ENCODE measurements at regions not wholly inside any gene's neighbourhood (a gene's known extent, or its start where the extent isn't known, plus 50 kb on each side); places are given as distances from the start of the nearest gene placed in this dataset.

DNA sequence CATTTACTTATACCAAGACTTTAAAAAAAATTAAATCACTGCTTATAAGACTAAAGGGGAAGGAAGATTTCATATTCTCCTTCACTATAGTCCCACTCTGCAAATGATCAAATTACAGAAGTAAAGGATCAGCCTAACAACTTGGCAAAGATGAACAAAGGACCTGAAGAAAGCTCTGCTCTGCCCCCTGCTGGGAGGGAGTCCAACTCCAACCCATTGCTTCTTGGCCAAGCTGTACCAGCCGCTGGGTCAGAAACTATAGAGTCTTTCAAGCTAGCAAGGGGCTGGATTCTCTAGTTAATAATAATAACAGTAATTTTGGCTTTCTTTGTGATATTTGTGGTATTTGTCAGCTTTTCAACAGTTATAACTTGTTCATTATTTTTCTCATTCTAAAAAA, 927.0 kb upstream of the CRIM1 start:
- Histone ChIP-seq H2AFZ (ENCODE audit: low read length) (no peak overlapping the region), H3K4me1 (ENCODE audit: insufficient read depth, low read length, poor library complexity, severe bottlenecking) (no peaks in the 10 kb centered on the region), H4K20me1 (ENCODE audit: insufficient read depth, low read length) (no peaks in the 10 kb centered on the region), H3K4me3 (ENCODE audit: low read depth, low read length, poor library complexity, severe bottlenecking) (no peak overlapping the region), H3K79me2 (ENCODE audit: insufficient read depth, low read depth, low read length) (no peaks in the 10 kb centered on the region), H3K27ac (ENCODE audit: low read depth, low read length, poor library complexity, severe bottlenecking) (no peak overlapping the region), H3K9me2 (ENCODE audit: insufficient read depth, low read length) (no peaks in the 10 kb centered on the region), H3K36me3 (ENCODE audit: insufficient read depth, low read length) (no peaks in the 10 kb centered on the region), H3K9me3 (ENCODE audit: low read length) (no peaks in the 10 kb centered on the region), H3K4me2 (ENCODE audit: low read length) (no peak overlapping the region)
- POLR2A ChIA-PET, result interaction anchor here (0.5 kb wide), 1 partner anchor 344 kb away, joined by 3 read pairs; no protein-coding TSS in a partner anchor
- CTCF ChIA-PET (ENCODE audit: unreplicated experiment), result no interaction called here
- TF ChIP-seq EZH2phosphoT487 (IDR thresholded peaks at IDR 0.05; ENCODE audit: borderline replicate concordance, low read depth, low read length), result no peak
- TF ChIP-seq, protein P1, sequence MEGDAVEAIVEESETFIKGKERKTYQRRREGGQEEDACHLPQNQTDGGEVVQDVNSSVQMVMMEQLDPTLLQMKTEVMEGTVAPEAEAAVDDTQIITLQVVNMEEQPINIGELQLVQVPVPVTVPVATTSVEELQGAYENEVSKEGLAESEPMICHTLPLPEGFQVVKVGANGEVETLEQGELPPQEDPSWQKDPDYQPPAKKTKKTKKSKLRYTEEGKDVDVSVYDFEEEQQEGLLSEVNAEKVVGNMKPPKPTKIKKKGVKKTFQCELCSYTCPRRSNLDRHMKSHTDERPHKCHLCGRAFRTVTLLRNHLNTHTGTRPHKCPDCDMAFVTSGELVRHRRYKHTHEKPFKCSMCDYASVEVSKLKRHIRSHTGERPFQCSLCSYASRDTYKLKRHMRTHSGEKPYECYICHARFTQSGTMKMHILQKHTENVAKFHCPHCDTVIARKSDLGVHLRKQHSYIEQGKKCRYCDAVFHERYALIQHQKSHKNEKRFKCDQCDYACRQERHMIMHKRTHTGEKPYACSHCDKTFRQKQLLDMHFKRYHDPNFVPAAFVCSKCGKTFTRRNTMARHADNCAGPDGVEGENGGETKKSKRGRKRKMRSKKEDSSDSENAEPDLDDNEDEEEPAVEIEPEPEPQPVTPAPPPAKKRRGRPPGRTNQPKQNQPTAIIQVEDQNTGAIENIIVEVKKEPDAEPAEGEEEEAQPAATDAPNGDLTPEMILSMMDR (conservative IDR thresholded peaks at IDR 0.05; ENCODE audit: low read length), result peak; percentile 82
- no TSS peak for BruUV-seq (replicated peaks)
- intact Hi-C loops (cut with micrococcal nuclease; ENCODE audit: unreplicated experiment), result no loop called here
- peak; percentile 32 for DNase-seq (ENCODE audit: low spot score)

DNA sequence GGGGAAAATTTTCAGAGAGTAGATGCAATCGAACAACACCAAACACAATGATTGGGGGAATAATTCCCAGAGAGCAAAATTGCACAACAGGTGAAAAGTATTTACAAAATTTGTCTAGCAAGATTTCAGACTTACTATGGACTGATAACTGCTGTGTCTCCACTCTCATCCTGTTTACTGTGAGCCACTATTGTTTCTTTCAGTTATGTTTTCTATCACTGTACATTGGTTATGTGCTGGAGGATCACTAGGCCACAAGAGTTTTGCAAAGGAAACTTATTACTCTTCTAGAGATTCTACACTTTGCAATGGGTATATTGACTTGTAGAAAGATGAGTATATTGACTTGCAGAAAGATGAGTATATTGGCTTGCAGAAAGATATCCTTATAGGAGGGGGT, 934.1 kb upstream of the CRIM1 start:
- Histone ChIP-seq H3K9me2 (ENCODE audit: insufficient read depth, low read length) (no peaks in the 10 kb centered on the region), H3K79me2 (ENCODE audit: insufficient read depth, low read depth, low read length) (no peaks in the 10 kb centered on the region), H3K36me3 (ENCODE audit: insufficient read depth, low read length) (no peaks in the 10 kb centered on the region), H2AFZ (ENCODE audit: low read length) (no peak overlapping the region), H3K4me2 (ENCODE audit: low read length) (no peak overlapping the region), H4K20me1 (ENCODE audit: insufficient read depth, low read length) (no peaks in the 10 kb centered on the region), H3K4me1 (ENCODE audit: insufficient read depth, low read length, poor library complexity, severe bottlenecking) (no peaks in the 10 kb centered on the region), H3K9me3 (ENCODE audit: low read length) (no peaks in the 10 kb centered on the region), H3K27ac (ENCODE audit: low read depth, low read length, poor library complexity, severe bottlenecking) (no peak overlapping the region), H3K4me3 (ENCODE audit: low read depth, low read length, poor library complexity, severe bottlenecking) (no peak overlapping the region)
- BruUV-seq (replicated peaks), result no TSS peak
- ChIA-PET POLR2A (no interaction called here), CTCF (ENCODE audit: unreplicated experiment) (no interaction called here)
- intact Hi-C loops (cut with micrococcal nuclease; ENCODE audit: unreplicated experiment), result no loop called here
- TF ChIP-seq, protein P1 (conservative IDR thresholded peaks at IDR 0.05; ENCODE audit: low read length), result no peak
- no peak for TF ChIP-seq EZH2phosphoT487 (IDR thresholded peaks at IDR 0.05; ENCODE audit: borderline replicate concordance, low read depth, low read length)
- no peak for DNase-seq (ENCODE audit: low spot score)

DNA sequence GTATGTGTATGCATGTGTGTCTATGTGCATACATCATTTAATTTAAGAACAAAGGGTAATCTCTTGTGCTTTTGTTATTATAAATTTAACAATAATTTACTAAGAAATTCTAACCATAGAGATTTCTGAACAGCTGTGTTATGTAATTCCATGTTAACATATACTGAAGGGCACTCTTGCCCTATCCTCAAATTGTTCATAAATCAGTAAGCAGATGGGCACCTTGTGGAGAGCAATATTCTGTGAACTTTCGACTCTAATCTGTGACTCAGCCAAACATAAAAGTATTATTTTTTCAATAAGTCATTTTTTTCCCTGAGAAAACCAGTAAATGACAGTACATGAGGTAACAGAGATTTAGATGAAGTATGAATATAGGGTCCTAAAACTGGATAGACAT, 938.3 kb upstream of the CRIM1 start:
- DNase-seq (ENCODE audit: low spot score), result no peak
- Histone ChIP-seq H3K9me2 (ENCODE audit: insufficient read depth, low read length) (no peaks in the 10 kb centered on the region), H2AFZ (ENCODE audit: low read length) (no peak overlapping the region), H4K20me1 (ENCODE audit: insufficient read depth, low read length) (no peaks in the 10 kb centered on the region), H3K36me3 (ENCODE audit: insufficient read depth, low read length) (no peaks in the 10 kb centered on the region), H3K4me3 (ENCODE audit: low read depth, low read length, poor library complexity, severe bottlenecking) (no peak overlapping the region), H3K9me3 (ENCODE audit: low read length) (no peaks in the 10 kb centered on the region), H3K4me2 (ENCODE audit: low read length) (no peak overlapping the region), H3K4me1 (ENCODE audit: insufficient read depth, low read length, poor library complexity, severe bottlenecking) (no peaks in the 10 kb centered on the region), H3K27ac (ENCODE audit: low read depth, low read length, poor library complexity, severe bottlenecking) (no peak overlapping the region), H3K79me2 (ENCODE audit: insufficient read depth, low read depth, low read length) (no peaks in the 10 kb centered on the region)
- BruUV-seq (replicated peaks), result no TSS peak
- CTCF ChIA-PET (ENCODE audit: unreplicated experiment), result no interaction called here
- intact Hi-C loops (cut with micrococcal nuclease; ENCODE audit: unreplicated experiment), result no loop called here
- POLR2A ChIA-PET, result no interaction called here
- TF ChIP-seq, protein P1 (conservative IDR thresholded peaks at IDR 0.05; ENCODE audit: low read length), result no peak
- TF ChIP-seq EZH2phosphoT487 (IDR thresholded peaks at IDR 0.05; ENCODE audit: borderline replicate concordance, low read depth, low read length), result no peak

Data from OCI-LY7 (cell line).